GM12878 (cell line): ENCODE measurements at regions not wholly inside any gene's neighbourhood (a gene's known extent, or its start where the extent isn't known, plus 50 kb on each side); places are given as distances from the start of the nearest gene placed in this dataset.

ENCODE experiments used
- ESRRA ChIP-seq: IDR thresholded peaks from 2 replicates; pipeline ENCODE4 v1.6.1; 2012; ENCODE audit warnings: mild to moderate bottlenecking, low read length, improper control_type of control experiment
- SMC3 ChIP-seq: IDR thresholded peaks from 2 replicates; pipeline ENCODE4 v1.6.1; 2011; ENCODE audit warnings: low read length, improper control_type of control experiment, borderline replicate concordance

GRCh38 chr13:34655554-34655953, 286.5 kb upstream of the NBEA start:
- TF ChIP-seq SMC3 (no peak), ESRRA (no peak)
